Astrocyte of the cerebellum (primary cell): ENCODE measurements at regions not wholly inside any gene's neighbourhood (a gene's known extent, or its start where the extent isn't known, plus 50 kb on each side); places are given as distances from the start of the nearest gene placed in this dataset.

Experiments used
- DNase-seq: peaks from one replicate; pipeline ENCODE4 v3.0.0-alpha.2; 2011; ENCODE audit warnings: low read depth
- H3K4me3 ChIP-seq: 2 replicates; pipeline ENCODE4 v1.5.1; 2011; ENCODE audit warnings: mild to moderate bottlenecking, low read depth, low read length, moderate library complexity
- CTCF ChIP-seq: IDR thresholded peaks from 2 replicates; pipeline ENCODE4 v1.5.1; 2012; ENCODE audit warnings: low read length, low read depth, moderate library complexity, mild to moderate bottlenecking; ENCODE audit errors: missing control alignments
- in situ Hi-C: cut with HindIII; loops from 2 replicates; pipeline ENCODE4 v1.10.0; 2017; ENCODE audit warnings: low sequenced_read_pairs

- peak overlapping the region; percentile 42 for H3K4me3 ChIP-seq
- in situ Hi-C loops, result no loop called here
- TF ChIP-seq CTCF, result no peak
- peak; percentile 15 for DNase-seq
Observed at GRCh38 chr6:97669191-97670031, 386.4 kb upstream of the MMS22L start.

GRCh38 chr6:97674802-97675201 is 391.8 kb upstream of the MMS22L start:
- no peak overlapping the region for H3K4me3 ChIP-seq

GRCh38 chr6:97677626-97678025 is 394.6 kb upstream of the MMS22L start:
- in situ Hi-C loops, result no loop called here
- no peak for TF ChIP-seq CTCF
- no peak for DNase-seq
- H3K4me3 ChIP-seq, result no peak overlapping the region

More at GRCh38 chr6:97674802-97675201, 391.8 kb upstream of the MMS22L start:
- in situ Hi-C loops, result no loop called here
- no peak for TF ChIP-seq CTCF
- DNase-seq, result no peak

- in situ Hi-C loops, result no loop called here
- no peak for DNase-seq
- H3K4me3 ChIP-seq, result no peak overlapping the region
- no peak for TF ChIP-seq CTCF
Observed at GRCh38 chr6:97687916-97688315, 404.9 kb upstream of the MMS22L start.

- no peak for DNase-seq
- H3K4me3 ChIP-seq, result no peak overlapping the region
- in situ Hi-C loops, result no loop called here
- TF ChIP-seq CTCF, result no peak
Observed at GRCh38 chr6:97689078-97689754, 406.2 kb upstream of the MMS22L start.

- peak; percentile 29 for DNase-seq
- no peak overlapping the region for H3K4me3 ChIP-seq
- in situ Hi-C loops, result loop anchor here (5.0 kb wide), 1 partner anchor 45 kb away; no protein-coding TSS in a partner anchor
- TF ChIP-seq CTCF, result no peak
Observed at GRCh38 chr6:97697456-97697855, 414.4 kb upstream of the MMS22L start.
